HG03159 (cell line): ENCODE measurements at regions not wholly inside any gene's neighbourhood (a gene's known extent, or its start where the extent isn't known, plus 50 kb on each side); places are given as distances from the start of the nearest gene placed in this dataset.

Source experiments
- ATAC-seq: cut with Tn5 transposase; IDR thresholded peaks from one replicate; pipeline ENCODE4 v1.9.1; 2021; ENCODE audit warnings: mild to moderate bottlenecking, moderate library complexity; ENCODE audit not compliant: unreplicated experiment

GRCh38 chr6:62345446-62345845 lies 59.4 kb upstream of the KHDRBS2 start:
- no peak for ATAC-seq

- ATAC-seq, result no peak
Observed at GRCh38 chr6:62344850-62345249, 58.8 kb upstream of the KHDRBS2 start.

- ATAC-seq, result no peak
Observed at GRCh38 chr6:62338477-62338876, 52.5 kb upstream of the KHDRBS2 start.
